Esophagus muscularis mucosa (tissue), 3 donors: ENCODE measurements at regions not wholly inside any gene's neighbourhood (a gene's known extent, or its start where the extent isn't known, plus 50 kb on each side); places are given as distances from the start of the nearest gene placed in this dataset.
A peak's percentile ranks its signal among the peaks of the same experiment; 100 is the strongest.

ENCODE experiments used
- POLR2A ChIP-seq: fragments of 450-650 bp; IDR thresholded peaks from one replicate; pipeline ENCODE4 v1.6.1; 2017; ENCODE audit warnings: antibody characterized with exemption, moderate library complexity, mild to moderate bottlenecking, low read depth
- TF ChIP-seq, protein P1 (sequence below), 3 experiments: fragments of 200-600 bp in 2 of 3; fragments of 450-650 bp in 1 of 3; sonication (generic) in 2 of 3; IDR thresholded peaks; one replicate each; pipeline ENCODE4 v1.5.1; 2017 to 2019; ENCODE audit warnings: antibody characterized with exemption in 3 of 3, mild to moderate bottlenecking in 2 of 3, moderate library complexity in 1 of 3

- TF ChIP-seq, protein P1, sequence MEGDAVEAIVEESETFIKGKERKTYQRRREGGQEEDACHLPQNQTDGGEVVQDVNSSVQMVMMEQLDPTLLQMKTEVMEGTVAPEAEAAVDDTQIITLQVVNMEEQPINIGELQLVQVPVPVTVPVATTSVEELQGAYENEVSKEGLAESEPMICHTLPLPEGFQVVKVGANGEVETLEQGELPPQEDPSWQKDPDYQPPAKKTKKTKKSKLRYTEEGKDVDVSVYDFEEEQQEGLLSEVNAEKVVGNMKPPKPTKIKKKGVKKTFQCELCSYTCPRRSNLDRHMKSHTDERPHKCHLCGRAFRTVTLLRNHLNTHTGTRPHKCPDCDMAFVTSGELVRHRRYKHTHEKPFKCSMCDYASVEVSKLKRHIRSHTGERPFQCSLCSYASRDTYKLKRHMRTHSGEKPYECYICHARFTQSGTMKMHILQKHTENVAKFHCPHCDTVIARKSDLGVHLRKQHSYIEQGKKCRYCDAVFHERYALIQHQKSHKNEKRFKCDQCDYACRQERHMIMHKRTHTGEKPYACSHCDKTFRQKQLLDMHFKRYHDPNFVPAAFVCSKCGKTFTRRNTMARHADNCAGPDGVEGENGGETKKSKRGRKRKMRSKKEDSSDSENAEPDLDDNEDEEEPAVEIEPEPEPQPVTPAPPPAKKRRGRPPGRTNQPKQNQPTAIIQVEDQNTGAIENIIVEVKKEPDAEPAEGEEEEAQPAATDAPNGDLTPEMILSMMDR (IDR thresholded peaks at IDR 0.05): peak; percentile 35 to 63 (median 50)
- no peak for TF ChIP-seq POLR2A
Measured at GRCh38 chr12:29889737-29890136, 106.0 kb upstream of the TMTC1 start.
